Middle frontal gyrus (tissue), 1 donor: ENCODE measurements at regions not wholly inside any gene's neighbourhood (a gene's known extent, or its start where the extent isn't known, plus 50 kb on each side); places are given as distances from the start of the nearest gene placed in this dataset.

Source experiments
- DNase-seq: peaks from one replicate; pipeline ENCODE4 v3.0.0-alpha.2; 2015; ENCODE audit warnings: low spot score; ENCODE audit errors: extremely low spot score

DNA sequence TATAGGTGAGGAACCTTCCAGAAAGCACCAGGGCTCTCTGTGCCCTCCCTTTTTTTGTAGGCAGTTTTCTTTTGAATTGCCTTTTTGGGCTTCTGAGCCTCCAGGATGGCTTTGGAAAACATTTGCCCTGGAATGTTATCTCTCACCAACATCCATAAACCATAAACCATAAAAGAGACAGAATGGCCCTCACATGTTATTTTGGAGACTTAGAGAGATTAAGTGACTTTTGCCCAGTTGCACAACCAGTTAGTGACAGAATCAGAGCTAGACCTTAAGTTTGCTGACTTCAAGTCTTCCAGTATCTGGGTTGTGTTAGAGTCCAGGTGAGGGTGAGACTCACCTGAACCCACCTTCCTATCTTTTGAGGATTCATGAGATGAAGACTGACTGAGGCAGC lies 153.0 kb upstream of the STX18 start:
- no peak for DNase-seq

DNA sequence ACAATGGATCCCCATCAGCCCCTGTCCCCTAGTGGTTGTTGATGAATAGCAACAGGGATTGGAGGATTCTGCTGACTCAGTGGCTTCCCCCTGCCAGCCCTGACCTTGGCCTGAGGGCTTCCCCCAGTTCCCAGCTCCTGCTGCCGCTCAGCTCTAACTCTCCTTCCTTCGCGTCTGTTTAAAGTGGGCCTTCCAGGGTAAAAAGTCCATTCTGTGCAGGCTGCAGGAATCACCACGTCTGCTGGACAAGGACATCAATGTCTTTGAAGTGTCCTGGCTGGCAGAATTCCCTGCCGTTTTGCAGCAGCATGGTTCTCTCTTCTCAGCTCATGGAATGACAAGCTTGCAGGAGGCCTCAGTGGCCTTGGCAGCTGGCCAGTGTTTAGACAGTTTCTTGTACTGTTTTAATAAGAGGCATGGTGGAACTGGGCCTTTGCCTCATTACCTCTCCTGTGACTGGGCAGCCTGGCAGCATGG lies 152.5 kb upstream of the STX18 start:
- no peak for DNase-seq

DNA sequence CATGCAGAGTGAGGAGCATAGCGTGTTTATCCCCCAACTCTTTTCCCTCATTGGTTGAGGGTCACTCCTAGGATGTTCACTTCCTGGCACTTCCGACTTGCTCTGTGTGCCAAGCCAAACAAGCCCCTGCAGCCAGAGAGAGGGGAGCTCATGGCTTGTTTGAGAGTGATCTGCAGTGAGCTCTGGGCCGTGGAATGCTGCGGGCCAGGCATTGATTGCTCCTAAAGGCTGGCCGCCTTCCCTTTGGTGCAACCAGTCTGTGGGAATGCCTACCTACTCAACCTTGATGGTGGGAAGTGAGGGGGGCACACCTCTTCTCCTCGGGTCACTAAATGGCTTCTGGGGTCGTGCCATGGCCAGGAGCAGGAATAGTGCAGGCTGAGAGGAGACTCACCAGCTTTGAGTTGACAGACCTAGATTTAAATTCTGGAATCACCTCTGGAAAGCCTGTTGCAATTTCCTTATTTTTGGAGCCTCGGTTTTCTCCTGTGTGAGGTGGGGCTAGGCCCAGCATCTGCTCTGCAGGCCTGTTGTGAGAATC lies 152.0 kb upstream of the STX18 start:
- no peak for DNase-seq

DNA sequence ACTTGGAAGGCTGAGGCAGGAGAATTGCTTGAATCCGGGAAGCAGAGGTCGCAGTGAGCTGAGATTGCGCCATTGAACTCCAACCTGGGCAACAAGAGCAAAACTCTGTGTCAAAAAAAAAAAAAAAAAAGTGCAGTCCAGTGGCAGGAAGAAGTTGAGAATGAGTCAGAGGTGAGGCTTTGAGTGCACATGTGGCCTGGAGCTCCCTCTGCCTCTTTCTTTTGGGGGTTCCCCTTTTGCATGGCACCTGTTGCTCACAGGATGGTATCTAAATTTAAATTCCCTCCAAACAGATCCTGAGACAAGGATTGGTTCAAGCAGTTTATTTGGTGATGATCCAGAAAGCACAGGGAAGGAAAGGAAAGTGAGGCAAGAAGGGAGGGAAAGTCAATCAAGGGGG lies 151.4 kb upstream of the STX18 start:
- DNase-seq: no peak

DNA sequence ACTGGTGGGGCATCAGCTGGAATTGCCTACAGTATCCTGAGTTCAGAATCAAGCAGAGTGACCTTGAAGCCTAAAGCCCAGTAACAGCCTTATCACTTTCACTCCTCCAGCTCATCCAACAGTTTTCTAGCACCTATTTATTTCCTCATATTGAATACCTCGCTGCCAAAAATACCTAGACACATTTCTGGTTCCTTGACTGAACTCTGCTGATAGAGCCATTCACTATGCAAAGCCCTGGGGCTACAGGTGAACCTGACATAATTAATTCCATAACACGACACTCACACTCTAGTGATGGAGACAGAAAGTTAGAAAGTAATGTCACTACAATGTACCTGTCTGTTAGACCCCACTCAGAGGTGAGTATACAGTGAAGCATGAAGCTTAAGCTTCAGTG lies 149.0 kb upstream of the STX18 start:
- no peak for DNase-seq

DNA sequence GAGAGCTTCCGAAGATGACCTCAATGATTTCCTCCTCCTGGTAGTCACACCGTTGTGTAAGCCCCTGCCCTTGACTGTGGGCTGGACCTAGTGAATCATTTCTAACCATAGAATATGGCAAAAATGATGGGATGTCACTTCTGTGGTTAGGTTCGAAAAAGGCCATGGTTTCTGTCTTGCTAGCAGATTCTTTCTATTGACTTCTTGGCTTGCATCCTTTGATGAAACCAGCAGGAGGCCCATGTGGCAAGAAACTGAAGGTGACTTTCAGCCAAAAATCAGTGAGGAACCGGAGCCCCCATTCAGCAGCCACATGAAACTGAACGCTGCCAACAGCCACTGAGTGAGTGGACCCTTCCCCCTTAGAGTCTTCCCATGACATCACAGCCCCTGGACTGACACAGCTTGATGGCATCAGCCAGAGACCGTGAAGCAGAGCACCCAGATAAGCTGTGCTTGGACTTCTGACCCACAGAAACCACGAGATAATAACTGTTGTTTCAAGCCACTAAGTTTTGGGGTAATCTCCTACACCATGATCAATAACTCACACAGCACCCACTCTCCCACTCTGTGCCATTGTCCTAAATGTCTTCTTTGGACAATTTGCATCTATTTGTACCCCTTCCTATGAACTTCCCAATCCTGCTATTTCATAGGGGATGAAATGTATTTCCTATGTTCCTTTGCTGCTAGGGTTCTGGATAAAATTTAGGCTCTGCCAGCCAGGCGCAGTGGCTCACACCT lies 148.0 kb upstream of the STX18 start:
- no peak for DNase-seq

DNA sequence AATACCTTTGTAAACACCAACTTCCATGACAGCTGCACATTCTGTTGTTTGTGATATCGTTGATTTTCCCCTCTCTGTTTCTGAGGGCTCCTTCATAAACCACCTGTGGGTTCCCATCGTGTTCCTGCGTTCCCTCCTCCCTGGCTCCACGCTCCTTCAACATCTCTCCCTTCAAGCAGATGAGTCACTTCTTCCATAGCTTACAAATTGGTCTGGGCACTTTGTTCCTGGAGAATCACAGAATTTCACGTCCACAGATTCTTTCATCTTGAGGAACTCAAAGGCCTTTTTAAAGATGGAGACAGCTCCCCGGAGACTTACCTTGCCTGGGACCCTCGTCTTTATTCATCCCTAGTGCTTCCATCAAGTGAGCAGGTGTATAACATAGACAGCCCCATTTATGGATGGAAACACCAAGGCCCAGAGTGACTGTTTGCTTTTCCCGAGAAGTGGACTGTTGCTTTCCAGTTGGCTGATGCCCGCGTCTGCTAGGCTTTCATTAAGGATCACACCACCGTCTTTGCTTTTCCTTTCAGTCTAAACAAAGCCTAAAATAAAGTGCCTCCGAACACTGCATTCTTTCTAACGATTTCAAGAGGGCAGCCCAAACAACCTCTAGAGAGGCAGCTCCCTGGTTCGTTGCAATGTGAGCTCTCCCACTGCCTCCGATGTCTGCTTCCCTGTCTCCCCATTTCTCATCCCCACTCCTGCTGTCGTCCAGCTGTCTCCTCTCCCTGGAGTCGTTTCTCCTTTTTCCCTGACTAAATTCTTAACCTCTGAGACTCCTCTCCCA lies 146.3 kb upstream of the STX18 start:
- DNase-seq: no peak

DNA sequence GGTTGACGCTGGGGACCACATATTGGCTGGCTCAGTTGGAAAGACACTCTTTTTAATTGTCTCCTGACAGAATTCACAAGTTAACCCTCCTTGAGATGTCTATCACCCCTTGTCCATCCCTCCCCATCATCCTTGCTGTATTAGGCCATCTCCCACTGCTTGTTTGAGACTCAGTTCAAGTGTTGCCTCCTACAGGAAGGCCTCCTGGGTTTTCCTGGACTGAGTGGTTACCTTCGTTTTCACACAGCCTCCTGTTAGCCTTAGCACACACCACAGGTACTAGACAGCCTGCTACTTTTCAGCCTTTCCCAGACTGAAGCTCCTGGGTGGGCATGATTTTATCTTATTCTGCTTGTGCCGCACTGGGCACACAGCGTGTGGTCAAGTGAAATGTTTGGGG lies 145.3 kb upstream of the STX18 start:
- DNase-seq: no peak

DNA sequence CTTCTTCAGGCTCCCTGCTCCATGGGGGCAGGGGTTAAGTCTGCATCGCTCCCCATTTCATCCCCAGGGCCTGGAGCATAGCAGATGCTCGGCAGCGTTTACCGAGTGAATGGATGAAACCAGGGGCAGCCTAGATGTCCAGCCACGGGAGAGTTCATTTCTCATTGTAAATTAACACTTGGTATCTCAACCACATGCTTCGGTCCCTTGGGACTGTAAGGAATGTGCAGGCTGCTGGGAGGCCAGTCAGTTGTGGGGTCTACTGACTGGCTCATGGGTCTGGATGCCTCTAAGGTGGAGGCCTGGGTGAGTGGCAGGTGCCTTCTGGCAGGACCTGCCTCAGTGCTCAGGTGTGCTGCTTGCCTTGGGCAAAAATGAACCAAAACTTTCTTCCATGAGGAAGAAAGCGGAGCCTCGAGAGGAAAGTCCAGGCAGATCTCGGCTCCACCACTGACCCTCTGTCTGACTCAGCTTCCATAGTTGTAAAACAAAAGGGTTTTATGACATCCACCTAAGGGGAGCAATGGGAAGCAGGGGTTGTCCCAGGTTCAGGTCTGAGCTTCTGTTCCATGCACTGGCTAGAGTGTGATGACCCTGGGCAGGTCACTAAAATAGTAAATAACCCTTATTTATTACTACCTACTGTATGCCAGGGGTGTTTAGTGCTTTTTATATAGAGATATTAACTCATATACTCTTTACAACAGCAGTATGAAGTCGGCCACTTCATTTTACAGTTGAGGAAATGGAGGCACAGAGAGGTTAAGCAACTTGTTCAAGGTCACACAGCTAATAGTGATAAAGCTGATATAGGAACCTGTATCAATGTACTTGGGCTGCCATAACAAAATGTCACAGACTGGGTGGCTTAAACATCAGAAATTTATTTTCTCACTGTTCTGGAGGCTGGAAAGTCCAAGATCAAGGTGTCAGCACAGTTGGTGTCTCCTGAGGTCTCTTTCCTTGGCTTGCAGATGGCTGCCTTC lies 144.3 kb upstream of the STX18 start:
- no peak for DNase-seq

DNA sequence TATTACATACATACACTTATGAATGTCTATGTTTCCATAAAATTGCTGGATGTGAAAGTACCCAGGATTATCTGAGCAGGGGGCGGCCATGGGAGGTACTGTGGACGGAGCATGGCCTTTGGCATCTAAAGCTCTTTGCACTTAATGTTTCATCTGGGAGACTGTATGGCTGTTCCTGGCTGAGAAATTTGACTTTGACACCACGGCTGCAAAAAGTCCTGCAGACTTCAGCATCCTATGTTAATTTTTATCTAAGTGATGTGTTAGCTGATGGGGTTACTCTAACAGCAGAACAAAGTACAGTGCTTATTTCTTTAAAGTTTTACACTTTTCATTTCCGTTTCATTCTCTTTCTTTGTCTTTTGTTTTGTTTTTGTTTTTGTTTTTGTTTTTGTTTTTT lies 139.8 kb upstream of the STX18 start:
- DNase-seq: no peak

DNA sequence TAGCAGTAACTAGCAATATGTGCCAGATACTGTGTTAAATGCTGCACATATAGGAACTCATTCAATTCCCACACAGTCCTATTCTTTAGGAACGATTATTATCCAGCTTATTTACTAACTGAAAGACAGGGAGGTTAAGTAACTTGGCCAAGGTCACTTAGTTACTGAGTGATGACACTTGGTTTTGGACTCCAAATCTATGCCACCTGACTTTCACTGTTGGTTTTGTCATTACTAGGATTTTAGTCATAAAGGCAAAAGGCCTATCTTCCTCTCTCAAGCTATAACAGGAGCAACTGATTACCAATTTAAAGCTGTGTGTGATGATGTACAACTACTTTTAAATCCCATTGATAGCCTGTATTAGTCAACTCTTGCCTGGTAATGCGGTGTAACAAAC lies 138.9 kb upstream of the STX18 start:
- no peak for DNase-seq

DNA sequence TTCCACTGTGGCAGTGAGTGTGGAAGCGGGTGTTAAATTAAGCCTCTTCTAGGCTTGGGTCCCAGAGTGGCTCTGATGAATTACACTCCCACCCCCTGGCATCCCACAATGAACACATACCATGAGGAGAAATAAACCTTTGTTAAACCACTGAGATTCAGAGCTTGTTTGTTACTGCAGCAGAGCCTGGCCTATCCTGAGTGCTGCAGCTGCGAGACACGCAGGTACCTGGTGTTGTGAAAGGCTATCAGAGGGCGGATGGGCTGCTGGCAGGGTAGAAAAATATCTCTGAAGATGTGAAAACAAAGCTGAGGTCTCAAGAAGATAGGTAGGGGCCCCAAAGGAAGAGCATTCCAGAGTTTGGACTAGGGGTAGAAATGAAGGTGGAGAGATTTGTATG lies 138.4 kb upstream of the STX18 start:
- DNase-seq: no peak

DNA sequence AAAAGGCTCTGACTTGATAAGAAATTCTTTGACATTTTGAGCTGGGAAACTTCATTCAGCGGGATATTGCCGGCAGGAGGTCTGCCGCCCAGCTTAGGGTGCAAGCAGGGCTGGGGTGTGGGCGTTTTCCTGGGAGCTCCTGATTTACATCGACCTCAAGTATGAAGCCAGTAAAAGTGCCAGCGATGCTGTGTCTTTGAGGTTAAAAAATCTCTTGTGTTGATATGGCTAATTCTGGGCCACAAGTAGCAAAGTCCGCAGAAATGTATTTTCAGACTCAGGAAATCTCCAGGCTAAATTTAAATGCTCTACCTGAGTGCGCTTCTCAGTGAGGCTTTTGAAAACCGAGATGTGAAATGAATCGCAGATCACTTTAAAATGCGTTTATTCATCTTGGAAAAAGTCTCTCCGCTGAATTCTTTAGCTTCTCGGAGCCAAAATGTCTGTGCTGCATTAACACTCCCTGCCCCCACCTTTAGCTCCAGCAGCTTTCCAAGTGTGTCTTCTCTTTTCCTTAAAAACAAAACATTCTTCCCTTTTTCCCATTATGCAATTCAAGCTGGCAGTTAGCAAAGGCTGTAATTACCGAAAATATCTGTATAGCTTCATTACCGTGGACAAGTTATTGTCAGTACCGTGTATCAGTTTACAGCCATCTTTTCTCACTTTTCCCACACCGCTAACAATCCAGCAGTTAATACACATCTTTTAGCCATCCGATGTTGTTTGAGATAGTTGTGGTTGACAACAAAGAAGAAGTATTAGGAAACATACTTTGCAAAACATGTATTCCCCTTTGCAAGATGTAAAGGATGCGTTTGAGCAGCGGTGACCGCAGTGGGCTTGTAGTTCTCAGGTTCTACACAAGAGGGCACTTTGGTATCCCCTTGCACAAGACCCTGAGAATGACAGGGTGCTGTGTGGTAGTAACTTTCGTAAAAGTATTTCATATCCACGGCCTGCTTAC lies 136.0 kb upstream of the STX18 start:
- peak; percentile 14 for DNase-seq

DNA sequence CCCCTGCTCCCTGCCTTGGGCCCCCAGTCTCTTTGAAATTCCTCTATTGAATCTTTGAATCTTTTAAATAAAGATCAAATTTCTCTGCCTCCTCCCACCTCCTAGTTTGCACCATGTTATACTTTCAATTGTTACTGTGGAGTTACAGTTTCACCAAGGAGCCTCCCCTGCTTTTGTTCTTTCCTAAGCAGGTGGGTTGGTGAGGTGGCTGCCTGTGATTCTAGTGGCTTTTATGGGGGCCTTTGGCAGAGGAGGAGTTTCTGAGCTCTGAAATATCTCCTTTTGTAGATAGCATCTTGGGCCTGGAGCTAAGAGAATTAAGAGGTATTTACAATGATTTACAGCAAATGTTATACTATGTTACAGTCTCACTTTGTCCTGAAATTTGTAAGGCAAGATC lies 133.8 kb upstream of the STX18 start:
- no peak for DNase-seq

DNA sequence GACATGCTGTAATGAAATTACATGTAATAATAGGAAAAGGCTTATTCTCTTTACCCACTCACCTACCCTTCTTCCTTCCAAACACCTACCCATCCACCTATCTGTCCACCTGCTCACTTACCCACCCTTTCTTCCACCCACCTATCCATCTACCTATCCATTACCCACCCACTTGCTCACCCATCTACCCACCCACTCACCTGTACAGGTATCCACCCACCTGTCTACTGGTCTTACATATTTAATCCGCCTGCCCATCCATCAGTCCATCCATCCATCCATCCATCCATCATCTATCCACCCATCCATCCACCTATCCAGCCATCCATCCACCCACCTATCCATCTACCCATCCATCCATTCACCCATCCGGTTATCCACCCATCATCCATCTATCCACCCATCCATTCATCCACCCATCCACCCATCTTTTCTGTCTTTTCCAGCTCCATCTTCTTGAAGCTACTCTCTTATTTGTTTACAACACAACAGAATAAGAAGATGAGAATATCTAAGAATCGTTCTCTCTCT lies 133.3 kb upstream of the STX18 start:
- DNase-seq: no peak

DNA sequence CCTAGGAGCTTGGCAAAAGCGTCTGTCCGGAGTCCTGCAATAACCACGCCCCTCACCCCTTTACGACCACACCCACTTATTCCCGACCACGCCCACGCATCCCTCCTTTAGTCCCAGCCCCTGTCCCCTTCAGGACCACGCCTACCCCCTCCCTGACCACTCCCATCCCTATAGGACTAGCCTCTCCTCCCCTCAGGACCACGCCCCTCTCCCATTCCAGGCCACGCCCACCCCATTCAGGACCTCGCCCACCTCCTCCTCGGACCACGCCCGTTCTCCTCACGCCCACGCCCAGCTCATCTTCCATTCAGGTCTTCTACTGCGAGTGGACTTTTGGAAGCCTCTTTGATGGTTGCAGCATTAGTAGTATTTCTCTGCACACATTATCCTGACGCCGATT lies 131.2 kb upstream of the STX18 start:
- no peak for DNase-seq

DNA sequence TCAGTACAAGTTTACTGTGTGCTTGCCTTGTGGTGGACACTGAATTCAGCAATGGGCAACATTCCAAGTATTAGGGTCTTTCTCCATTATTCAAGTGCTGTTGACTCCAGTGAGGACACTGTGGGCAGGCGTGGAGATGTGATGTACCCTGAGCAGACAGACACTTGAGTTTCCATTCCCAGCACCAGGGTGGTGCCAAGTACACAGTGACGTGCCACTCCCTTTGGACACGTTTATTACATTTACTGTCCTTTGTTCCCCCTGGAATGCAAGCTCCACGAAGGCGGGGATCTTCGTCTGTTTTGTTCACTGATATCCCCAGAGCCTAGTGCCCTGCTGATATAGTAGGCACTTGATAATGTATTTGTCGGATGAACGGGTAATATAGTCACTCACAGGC lies 130.6 kb upstream of the STX18 start:
- DNase-seq: no peak

DNA sequence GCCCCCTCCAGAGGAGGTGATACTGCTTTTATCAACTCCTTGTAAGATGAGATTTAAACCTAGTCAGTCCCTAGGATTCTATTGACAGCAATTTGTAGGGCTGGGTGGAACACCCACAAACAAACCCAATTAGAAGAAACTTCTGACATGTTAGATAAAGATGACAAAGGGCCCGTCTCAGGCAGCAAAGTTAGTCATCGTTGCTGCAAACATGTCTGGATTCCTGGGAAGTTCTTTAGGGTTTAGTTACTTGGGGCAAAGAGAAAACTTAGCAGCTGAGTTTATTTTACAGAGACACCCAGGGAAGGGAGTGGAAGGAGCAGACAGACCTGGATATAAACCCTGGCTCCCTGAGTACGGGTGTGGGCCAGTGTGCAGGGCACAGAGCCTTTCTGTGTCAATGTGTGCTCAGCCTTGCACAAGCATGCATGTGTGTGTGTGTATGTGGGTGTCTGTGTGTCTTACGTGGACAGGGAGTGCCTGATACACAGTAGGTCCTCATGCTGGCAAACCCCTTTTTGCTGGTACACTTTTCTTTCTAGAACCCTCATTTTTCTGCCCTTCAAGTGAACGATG lies 130.0 kb upstream of the STX18 start:
- DNase-seq: no peak

DNA sequence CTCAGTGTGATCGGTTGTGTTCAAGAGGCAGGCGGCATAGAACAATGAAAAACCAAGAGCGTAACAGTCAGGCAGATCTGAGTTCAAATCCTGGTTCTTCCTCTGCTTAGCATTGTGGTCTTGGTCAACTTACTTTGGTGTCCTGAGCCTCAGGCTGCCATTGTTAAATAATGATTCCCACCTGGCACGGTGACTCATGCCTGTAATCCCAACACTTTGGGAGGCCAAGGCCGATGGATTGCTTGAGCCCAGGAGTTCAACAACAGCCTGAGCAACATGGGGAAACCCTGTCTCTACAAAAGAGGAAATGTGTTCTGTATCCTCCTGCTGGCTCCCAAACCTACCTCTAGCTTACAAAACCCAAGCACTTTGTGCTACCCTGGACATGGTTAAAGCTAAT lies 129.0 kb upstream of the STX18 start:
- no peak for DNase-seq
